NCI-H345 (cell line): ENCODE measurements at regions not wholly inside any gene's neighbourhood (a gene's known extent, or its start where the extent isn't known, plus 50 kb on each side); places are given as distances from the start of the nearest gene placed in this dataset.
"Not testable (repeated sequence)": the region's sequence is repeated elsewhere in the genome, so short reads cannot be mapped to it uniquely, and the experiment has no call there.

Experiments used
- DNase-seq: peaks from one replicate; lab custom pipeline; 2025; lab: John Stamatoyannopoulos, UW

DNA sequence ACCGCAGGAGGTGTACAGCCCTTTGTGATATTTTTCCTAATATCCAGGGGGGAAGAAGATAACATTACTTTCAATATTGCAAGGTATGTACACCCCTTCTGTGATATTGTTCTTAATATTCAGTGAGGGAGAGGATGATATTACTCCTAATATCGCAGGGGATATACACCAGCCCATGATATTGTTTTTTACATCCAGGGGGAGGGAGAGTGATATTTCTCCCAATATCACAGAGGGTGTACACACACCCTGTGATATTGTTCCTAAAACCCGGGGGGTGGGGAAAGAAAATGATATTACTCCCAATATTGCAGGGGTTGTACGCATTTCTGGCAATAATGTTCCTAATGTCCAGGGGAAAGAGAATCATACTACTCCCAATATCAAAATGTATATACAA is 58.0 kb upstream of the SLC25A48 start:
- DNase-seq = no peak

DNA sequence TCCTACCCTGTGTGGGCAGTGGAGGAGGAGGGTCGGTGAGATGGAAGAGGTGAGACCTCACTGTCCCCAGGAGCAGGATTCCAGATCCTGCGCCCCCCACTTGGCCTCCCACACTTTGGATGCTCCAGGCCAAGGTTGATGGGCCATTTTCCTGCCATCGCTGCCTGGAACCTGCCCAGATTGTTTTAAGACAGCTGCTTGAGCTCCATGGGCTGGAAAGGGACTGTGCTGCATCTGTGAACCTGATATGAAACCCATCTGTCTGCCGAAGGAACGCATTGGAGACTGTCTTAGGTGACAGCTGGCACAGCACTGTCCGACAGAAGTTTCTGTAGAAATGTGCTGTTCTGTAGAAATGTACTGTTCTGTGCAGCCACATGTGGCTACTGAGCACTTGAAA is 72.7 kb upstream of the SLC25A48 start:
- DNase-seq = no peak

DNA sequence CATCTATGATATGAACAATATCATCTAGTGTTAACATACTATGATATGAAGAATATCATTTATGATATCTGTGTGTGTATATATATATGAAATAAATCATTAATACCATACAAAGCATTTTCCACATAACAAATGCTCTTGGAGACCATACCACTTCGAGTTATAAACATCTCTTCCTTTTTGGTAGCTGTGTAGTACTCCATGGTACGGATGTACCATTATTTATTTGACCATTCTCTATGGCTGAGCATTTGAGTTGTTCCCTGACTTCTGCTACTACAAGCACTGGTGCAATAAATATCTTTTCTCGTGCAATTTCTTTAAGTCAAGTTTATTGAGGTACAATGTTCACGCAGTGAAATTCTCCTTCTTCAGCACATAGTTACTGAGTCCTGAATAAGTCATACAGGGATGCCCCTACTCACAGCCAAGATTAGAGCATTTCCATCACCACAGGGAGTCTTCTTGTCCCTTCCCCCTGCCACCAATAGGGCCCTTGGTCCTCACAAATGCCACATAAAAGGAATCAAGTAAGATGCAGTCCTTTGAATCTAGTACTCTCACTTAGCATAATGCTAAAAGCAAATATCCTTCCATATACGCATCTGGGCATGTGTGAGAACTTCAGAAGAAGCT is 75.2 kb upstream of the SLC25A48 start:
- DNase-seq = no peak

DNA sequence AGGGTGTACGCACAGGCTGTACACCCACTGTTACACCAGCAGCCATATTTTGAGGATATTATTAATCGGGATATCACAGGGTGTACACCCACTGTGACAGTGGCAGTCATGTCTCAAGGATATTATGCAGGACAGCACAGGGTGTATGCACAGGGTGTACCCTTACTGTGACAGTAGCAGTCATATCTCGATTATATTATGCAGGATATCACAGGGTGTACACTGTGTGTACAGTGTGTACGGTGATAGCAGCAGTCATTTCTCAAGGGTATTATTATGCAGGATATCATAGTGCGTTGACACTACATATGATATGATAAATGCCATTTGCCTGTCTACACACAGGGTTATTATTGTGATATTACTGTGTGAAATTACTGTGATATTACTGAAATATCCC is 80.5 kb upstream of the SLC25A48 start:
- no peak for DNase-seq

DNA sequence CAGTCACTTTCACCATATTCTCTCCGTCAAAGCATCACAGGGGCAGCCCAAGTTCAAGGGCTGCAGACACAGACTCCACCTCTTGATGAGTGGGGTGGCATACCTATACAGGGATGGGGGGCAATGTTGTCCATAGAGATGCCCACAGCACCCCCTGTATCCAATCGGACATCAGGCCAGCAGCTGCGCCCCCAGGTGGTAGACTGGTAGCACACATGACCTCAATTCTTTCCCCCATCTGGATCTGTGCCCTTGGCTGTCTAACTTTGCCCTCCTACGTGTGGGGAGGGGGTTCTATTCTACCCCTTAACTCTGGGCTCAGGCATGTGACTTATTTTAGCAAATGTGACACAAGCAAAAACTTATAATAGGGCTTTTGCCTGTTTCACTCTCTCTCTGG is 84.0 kb upstream of the SLC25A48 start:
- no peak for DNase-seq

DNA sequence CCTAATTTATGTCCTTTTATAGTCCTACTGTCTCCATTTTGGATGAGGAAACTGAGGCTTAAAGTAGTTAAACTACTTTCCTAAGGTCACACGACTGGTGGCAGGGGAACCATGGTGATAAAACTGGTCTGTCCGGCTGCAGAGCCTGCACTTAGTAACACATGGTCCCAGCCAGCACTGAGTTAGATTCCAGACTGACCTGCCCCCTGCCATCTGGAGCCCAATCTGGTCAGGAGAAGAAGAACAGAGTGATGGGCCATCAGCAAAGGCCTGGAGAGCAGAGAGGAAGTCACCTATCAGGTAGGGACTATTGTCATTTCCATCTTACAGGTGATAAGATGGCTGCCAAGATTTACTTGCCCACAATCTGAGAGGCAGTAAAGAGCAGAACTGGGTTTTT is 86.6 kb upstream of the SLC25A48 start:
- DNase-seq = no peak

DNA sequence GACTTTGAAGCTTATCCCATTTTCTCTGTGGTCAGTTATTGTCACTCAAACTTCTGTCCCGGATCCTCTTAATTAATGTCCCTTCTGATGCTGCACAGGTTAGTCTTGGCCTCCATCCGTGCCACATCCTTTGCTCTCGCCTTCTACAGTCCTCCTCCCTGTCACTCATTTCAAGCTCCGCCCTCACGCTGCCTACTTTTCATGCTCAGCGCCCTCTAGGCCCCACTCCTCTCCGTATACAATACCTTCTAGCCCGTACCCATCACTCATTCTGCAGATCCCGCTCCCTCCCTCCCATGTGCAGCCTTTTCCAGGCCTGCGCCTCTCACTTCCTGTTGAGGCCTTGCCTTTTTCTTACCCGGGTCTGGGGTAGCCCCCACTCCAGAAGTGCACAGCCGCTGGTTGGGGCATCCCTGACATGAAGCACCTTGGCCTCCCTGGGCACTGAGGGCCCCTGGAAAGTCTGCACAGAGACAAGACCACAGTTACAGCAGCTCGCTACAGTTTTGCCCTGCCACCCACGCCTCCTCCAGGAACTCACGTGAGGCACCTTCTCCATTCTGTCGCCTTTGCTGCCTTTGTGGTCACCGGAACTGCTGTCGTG is 88.5 kb upstream of the SLC25A48 start:
- DNase-seq = no peak

DNA sequence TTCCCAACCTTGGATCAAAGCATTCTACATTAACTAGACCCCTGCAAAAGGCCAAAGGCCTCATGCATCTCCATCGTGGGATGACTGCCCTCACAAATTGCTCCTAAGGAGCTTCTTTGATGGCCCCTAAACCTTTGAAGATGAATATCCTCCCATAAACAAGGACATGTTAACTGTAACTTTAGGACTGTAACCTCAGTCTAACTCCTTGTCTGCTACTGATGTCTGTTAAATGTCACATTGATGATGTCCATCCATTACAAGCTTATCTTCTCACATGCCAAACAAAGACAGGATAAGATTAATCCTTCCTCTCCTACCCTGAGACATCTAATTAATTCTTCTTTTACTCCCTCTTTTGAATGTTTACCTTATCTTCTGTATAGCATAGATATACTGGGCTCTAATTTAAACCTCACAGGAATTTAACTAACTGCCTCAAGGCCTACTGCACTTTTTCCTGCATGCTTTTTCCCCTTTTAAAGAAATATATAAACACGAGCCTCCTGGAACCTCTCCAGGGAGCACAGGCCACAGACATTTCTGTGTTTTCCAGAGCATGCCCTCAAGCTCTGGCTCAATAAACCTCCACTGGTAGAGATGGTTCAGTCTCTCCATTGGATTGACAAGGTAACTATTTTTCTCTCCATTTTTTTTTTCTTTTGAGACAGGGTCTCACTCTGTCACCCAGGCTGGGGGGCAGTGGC is 90.6 kb upstream of the SLC25A48 start:
- DNase-seq = no peak

DNA sequence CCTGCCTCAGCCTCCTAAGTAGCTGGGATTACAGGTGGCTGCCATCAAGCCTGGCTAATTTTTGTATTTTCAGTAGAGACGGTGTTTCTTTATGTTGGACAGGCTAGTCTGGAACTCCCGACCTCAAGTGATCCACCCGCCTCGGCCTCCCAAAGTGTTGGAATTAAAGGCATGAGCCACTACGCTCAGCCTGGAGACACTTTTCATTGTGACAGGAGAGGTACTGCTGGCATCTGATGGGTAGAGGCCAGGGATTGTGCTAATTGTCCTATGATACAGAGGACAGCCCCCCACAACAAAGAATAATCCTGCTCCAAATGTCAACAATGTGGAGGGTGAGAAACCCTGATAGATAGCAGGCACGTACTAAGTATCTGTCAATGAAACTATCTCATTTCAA is 91.3 kb upstream of the SLC25A48 start:
- no peak for DNase-seq

DNA sequence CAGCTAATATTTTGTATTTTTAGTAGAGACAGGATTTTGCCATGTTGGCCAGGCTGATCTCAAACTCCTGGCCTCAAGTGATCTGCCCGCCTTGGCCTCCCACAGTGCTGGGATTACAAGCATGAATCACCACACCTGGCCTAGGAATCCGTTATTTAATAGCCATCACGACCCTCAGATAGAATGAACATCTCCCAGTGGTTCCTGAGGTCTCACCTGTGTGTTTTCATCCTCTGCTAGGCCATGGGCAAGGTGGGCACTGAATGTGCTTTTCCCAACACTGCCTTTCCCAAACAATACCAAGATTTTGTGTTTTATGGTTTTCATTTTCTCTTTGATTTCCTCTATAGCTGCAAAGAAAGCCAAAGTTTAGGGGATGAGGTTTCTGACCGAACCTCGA is 92.2 kb upstream of the SLC25A48 start:
- DNase-seq = not testable (repeated sequence)

DNA sequence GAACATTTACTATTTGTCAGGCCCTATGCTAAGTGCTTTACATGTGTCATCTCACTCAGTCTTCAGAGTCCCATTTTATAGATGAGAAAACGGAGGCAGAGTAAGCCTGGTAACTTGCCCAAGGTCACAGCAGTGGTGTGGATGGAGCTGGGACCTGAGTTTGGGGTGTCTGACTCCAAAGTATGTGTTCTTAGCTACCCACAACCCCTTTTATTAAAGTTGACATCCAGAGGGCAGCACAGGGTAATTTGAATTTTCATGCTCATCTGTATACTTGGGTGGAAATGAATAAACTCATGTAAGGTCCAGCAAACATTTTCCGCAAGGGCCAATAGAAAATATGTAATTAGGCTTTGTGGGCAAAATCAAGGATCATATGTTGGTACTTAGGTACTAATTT is 93.4 kb upstream of the SLC25A48 start:
- DNase-seq = no peak

DNA sequence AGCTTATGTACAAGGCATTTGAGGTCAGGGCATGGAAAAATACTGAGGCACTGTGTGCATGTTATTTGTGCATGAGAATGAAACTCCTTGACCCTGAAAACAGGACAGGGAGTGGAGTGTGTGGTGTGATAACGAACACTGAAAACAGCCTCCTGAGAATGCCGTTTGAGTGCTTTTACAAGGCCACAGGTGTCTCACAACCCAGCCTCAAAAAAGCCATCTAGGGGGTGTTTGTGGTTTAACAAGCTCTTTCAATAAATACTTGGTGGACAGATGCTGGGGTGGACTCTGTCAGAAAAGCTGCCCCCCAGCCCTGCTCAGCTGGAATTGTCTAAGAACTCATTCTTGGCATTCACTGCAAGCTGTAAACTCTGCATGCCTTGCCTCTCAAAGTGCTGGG is 94.0 kb upstream of the SLC25A48 start:
- no peak for DNase-seq

DNA sequence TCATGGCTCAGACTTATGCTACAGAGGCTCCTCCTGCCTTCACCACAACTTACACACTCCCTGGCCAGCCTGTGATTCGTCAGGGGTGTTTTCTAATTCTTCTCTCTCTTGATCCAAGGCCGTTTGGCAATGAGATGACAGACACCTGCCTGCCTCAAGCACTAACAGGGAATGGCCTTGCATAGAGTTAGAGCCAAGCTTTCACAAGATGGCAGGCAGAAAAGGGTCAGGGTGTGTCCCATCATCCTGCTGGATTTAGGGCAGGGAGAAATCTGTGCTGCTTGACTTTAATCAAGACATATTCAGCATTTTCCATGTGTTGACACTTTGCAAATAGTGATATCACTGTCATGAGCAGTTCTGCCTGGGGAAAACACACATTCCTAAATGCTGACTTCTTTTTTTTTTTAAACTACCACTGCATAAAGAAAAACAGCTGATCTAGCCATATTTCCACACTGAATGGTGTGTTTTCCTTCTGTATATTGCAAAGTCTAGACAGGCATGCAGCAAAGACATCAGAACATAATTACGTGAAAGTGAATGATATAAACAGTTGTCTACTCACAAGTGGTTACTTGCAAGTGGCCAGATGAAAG is 95.0 kb upstream of the SLC25A48 start:
- DNase-seq = no peak

DNA sequence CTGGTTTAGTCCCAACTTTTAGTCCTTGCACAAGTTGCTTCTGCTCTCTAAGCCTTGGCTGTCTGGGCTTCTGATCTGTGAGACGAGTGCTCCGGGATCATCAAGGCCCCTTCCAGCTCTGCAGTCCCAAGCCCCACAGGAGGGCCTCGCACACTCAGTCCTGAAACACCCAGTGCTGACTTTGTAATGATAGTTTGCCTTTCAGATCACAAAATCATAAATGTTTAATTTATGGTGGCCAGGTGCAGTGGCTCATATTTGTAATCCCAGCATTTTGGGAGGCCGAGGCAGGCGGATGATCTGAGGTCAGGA is 95.9 kb upstream of the SLC25A48 start:
- no peak for DNase-seq

DNA sequence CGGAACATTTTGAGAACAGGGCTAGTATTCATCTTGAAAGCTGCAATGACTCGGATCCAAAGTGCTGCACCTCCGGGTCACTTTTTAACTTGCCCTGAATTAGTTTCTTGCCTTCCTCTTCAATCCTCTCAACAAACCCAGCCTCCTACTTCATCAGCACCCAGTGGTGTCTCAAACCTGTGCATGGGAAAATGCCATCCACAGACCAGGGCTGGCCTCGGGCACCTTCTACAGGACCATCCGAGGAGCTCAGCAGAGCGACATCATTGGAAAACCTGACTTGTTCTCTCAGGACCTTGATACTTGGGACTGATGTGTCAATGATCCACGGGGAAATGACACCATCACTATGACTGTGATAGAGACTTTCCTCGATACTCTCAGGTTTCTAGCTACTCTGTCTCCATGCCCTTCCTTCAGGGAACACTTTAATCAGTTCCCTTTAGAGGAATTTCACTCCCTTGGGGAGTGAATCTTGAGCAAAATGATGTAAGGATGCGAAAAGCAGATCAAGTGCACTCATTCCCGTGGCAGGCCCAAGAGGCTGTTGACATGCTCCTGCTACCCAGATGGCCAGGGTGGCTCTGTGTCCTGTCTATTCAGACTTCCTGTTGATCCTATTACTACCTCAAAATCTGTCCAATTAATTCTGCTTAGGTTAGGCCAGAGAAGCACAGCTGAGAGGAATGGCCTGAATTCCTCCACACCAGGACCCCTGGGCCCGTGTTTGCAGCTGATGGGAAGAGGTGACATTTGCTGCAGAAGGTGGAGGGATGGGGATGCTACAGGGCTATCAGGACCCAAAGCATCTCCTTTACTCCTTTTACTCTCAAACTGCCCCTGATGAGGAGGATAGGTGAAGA is 96.5 kb upstream of the SLC25A48 start:
- no peak for DNase-seq

DNA sequence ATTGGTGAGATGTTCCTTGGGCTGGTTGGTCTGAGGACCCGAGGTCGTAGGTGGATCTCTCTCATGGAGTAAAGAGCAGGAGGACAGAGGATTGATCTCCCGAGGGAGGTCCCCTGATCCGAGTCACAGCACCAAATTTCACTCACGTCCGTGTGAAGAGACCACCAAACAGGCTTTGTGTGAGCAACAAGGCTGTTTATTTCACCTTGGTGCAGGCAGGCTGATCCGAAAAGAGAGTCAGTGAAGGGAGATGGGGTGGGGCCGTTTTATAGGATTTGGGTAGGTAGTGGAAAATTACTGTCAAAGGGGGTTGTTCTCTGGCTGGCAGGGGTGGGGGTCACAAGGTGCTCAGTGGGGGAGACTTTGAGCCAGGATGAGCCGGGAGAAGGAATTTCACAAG is 97.5 kb upstream of the SLC25A48 start:
- DNase-seq = not testable (repeated sequence)

DNA sequence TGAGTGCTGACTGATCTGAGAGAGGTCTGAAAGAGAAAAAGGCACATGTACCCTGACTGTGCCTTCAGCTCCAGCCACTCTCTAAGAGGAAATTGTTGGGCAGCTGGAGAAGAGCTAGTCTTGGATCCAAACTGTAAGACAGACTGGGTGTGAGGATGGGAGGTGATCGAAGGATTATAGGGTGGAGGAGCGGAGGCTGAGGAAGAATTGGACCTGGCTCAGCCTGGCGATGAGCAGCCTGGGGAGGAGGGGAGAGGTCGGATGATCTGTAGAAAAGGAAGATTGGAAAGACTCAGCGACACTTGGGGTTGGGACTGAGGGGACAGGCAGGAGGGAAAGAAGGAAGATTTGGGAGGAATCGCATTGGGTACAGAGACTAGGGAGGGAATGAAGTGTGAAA is 98.6 kb upstream of the SLC25A48 start:
- DNase-seq = no peak

DNA sequence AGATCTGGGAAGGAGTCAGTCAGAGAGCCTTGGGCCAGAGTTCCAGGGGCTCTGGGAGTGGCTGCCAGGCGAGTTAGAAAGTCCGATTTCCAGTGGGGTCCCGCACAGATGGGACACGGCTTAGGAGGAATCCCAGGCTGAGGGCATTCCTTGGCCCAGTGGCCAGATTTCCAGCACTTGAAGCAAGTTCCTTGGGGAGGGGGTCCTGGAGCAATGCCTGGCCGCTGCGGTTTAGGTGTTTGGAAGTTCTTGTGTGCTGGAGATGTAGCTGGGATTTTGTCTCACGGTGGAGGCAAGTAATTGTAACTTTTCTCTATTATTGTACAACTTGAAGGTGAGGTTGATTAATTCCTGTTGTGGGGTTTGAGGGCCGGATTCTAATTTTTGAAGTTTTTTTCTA is 99.5 kb upstream of the SLC25A48 start:
- DNase-seq = not testable (repeated sequence)

DNA sequence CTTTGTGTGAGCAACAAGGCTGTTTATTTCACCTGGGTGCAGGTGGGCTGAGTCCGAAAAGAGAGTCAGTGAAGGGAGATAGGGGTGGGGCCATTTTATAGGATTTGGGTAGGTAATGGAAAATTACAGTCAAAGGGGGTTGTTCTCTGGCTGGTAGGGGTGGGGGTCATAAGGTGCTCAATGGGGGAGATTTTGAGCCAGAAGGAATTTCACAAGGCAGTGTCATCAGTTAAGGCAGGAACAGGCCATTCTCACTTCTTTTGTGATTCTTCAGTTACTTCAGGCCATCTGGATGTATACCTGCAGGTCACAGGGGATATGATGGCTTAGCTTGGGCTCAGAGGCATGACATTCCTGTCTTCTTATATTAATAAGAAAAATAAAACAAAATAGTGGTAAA is 103.4 kb upstream of the SLC25A48 start:
- DNase-seq = not testable (repeated sequence)

DNA sequence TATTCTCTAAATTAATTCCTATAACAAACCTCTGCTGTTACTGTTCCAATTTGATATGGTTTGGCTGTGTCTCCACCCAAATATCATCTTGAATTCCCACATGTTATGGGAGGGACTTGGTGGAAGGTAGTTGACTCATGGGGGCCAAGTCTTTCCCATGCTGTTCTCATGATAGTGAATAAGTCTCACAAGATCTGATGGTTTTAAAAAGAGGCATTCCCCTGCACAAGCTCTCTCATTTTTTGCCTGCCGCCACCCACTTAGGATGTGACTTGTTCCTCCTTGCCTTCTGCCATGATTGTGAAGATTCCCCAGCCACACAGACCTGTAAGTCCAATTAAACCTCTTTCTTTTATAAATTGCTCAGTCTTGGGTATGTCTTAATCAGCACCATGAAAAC is 104.3 kb upstream of the SLC25A48 start:
- DNase-seq = not testable (repeated sequence)

DNA sequence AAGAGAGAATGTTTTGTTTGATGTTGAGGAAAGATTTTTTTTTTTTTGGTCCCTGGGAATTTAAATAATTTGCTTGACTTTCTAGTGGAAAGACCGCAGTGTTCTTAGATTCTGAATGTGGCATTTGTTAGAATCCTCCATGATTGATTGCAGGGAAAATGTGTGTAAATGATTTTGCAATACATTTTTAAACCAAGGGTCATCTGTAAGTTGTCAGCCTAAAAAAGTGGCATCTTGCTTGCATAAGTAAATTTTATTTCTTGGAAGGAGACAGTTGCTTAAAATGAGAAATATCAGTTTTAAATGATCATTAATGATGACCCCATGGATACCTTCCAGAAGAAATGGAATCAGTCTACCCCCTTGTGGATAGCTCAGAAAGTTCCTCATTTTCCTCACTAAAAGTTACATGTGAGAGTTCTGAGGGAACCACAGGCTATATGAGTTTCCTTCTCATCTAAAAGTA is 105.1 kb upstream of the SLC25A48 start:
- peak; percentile 7 for DNase-seq

DNA sequence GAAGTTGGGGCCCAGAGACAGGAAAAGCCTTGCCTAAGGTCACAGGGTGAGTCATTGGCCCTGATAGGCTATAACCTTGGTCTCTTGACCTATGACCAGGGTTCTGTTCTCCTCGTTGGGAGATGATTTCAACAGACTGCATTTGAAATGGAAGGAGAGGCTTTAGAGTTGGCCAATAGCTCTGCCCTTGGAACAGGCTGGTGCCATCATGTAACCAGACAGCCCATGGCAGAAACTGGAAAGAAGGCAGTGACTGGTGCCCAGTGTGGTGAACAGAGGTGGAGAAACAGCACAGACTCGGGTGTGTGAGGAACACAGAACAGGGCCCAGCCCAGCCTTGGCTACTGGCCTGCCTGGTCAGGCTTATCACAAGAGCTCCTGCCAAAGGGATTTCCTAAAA is 109.8 kb upstream of the SLC25A48 start:
- DNase-seq = no peak
